H9 (cell line): ENCODE measurements at regions not wholly inside any gene's neighbourhood (a gene's known extent, or its start where the extent isn't known, plus 50 kb on each side); places are given as distances from the start of the nearest gene placed in this dataset.

Experiments used
- DNase-seq: peaks from one replicate; pipeline ENCODE4 v3.0.0-alpha.2; 2017
- H2AFZ ChIP-seq: one replicate; pipeline ENCODE4 v1.6.1; 2013; ENCODE audit warnings: mild to moderate bottlenecking, low read length, control low read depth, moderate library complexity
- H2AK5ac ChIP-seq: 2 replicates; pipeline ENCODE4 v1.6.1; 2013; ENCODE audit warnings: low read length, control low read depth, mixed read lengths; ENCODE audit not compliant: insufficient read length
- H2BK120ac ChIP-seq: one replicate; pipeline ENCODE4 v1.6.1; 2013; ENCODE audit warnings: low read depth, mild to moderate bottlenecking, low read length, control low read depth, inconsistent platforms; ENCODE audit not compliant: poor library complexity, severe bottlenecking
- H2BK12ac ChIP-seq: 2 replicates; pipeline ENCODE4 v1.6.1; 2013; ENCODE audit warnings: low read length, control low read depth, mixed read lengths, low read depth; ENCODE audit not compliant: insufficient read length
- H2BK15ac ChIP-seq: 2 replicates; pipeline ENCODE4 v1.6.1; 2013; ENCODE audit warnings: low read depth, low read length, control low read depth
- H2BK20ac ChIP-seq: one replicate; pipeline ENCODE4 v1.6.1; 2013; ENCODE audit warnings: low read depth, mild to moderate bottlenecking, low read length, control low read depth, inconsistent platforms; ENCODE audit not compliant: poor library complexity, severe bottlenecking
- H2BK5ac ChIP-seq: 2 replicates; pipeline ENCODE4 v1.6.1; 2013; ENCODE audit warnings: low read length, control low read depth, mixed read lengths; ENCODE audit not compliant: insufficient read length
- H3K14ac ChIP-seq: 2 replicates; pipeline ENCODE4 v1.6.1; 2013; ENCODE audit warnings: low read length, control low read depth; ENCODE audit not compliant: insufficient read depth
- H3K18ac ChIP-seq: 2 replicates; pipeline ENCODE4 v1.6.1; 2013; ENCODE audit warnings: low read depth, mild to moderate bottlenecking, mixed read lengths, low read length, control low read depth; ENCODE audit not compliant: insufficient read length
- H3K23ac ChIP-seq: 2 replicates; pipeline ENCODE4 v1.6.1; 2013; ENCODE audit warnings: low read length, control low read depth, mixed read lengths, low read depth; ENCODE audit not compliant: insufficient read length
- H3K23me2 ChIP-seq: 2 replicates; pipeline ENCODE4 v1.6.1; 2013; ENCODE audit warnings: low read depth, mild to moderate bottlenecking, mixed read lengths, low read length, control low read depth; ENCODE audit not compliant: insufficient read length, poor library complexity, severe bottlenecking
- H3K27ac ChIP-seq: 2 replicates; pipeline ENCODE4 v1.5.1; 2013; ENCODE audit warnings: low read length, control low read depth, mixed read lengths, low read depth; ENCODE audit not compliant: insufficient read length
- H3K27me3 ChIP-seq: 2 replicates; pipeline ENCODE4 v1.6.1; 2013; ENCODE audit warnings: low read length, control low read depth, inconsistent platforms; ENCODE audit not compliant: insufficient read depth
- H3K4ac ChIP-seq: 2 replicates; pipeline ENCODE4 v1.6.1; 2013; ENCODE audit warnings: low read depth, mild to moderate bottlenecking, control low read depth, inconsistent platforms, low read length, moderate library complexity
- H3K4me1 ChIP-seq: 2 replicates; pipeline ENCODE4 v1.6.1; 2013; ENCODE audit warnings: low read length, control low read depth, inconsistent platforms; ENCODE audit not compliant: insufficient read depth
- H3K4me2 ChIP-seq: 2 replicates; pipeline ENCODE4 v1.6.1; 2013; ENCODE audit warnings: low read length, control low read depth, mixed read lengths; ENCODE audit not compliant: insufficient read length, insufficient read depth
- H3K56ac ChIP-seq: 2 replicates; pipeline ENCODE4 v1.6.1; 2013; ENCODE audit warnings: low read depth, mild to moderate bottlenecking, mixed read lengths, low read length, control low read depth; ENCODE audit not compliant: insufficient read length
- H3K79me1 ChIP-seq: 2 replicates; pipeline ENCODE4 v1.6.1; 2013; ENCODE audit warnings: low read depth, mild to moderate bottlenecking, moderate library complexity, low read length, control low read depth, inconsistent platforms; ENCODE audit not compliant: insufficient read depth, poor library complexity, severe bottlenecking
- H3K79me2 ChIP-seq: 2 replicates; pipeline ENCODE4 v1.6.1; 2013; ENCODE audit warnings: low read length, control low read depth, inconsistent platforms; ENCODE audit not compliant: insufficient read depth
- H3K9ac ChIP-seq: 2 replicates; pipeline ENCODE4 v1.6.1; 2013; ENCODE audit warnings: low read length, control low read depth, mixed read lengths; ENCODE audit not compliant: insufficient read length; ENCODE audit errors: extremely low read depth
- H3K9me3 ChIP-seq: one replicate; pipeline ENCODE4 v1.6.1; 2013; ENCODE audit warnings: low read depth, low read length, inconsistent platforms; ENCODE audit not compliant: control insufficient read depth
- H3T11ph ChIP-seq: one replicate; pipeline ENCODE4 v1.6.1; 2013; ENCODE audit warnings: mild to moderate bottlenecking, low read length, control low read depth, inconsistent platforms
- H4K20me1 ChIP-seq: one replicate; pipeline ENCODE4 v1.6.1; 2013; ENCODE audit not compliant: control insufficient read depth, insufficient read length, insufficient read depth
- H4K5ac ChIP-seq: 2 replicates; pipeline ENCODE4 v1.6.1; 2013; ENCODE audit warnings: low read depth, mild to moderate bottlenecking, mixed read lengths, low read length, control low read depth; ENCODE audit not compliant: insufficient read length
- H4K8ac ChIP-seq: replicated peaks from 2 replicates; pipeline ENCODE4 v1.6.1; 2013; ENCODE audit warnings: low read length, control low read depth, mixed read lengths, low read depth; ENCODE audit not compliant: insufficient read length
- H4K91ac ChIP-seq: 2 replicates; pipeline ENCODE4 v1.6.1; 2013; ENCODE audit warnings: low read depth, mild to moderate bottlenecking, moderate library complexity, mixed read lengths, low read length, control low read depth; ENCODE audit not compliant: insufficient read length
- H3K27ac Mint-ChIP-seq, 3 experiments: 2 replicates in 2 of 3; 3 replicates in 1 of 3; pipeline ENCODE4 v1.8.0; 2020 to 2021; ENCODE audit warnings: mixed read lengths in 3 of 3, mild to moderate bottlenecking in 1 of 3, moderate library complexity in 1 of 3
- H3K27me3 Mint-ChIP-seq: 2 replicates; pipeline ENCODE4 v1.8.0; 2021; ENCODE audit warnings: low read depth, mild to moderate bottlenecking, moderate library complexity, mixed read lengths
- H3K36me3 Mint-ChIP-seq, 3 experiments: 2 replicates in 2 of 3; 3 replicates in 1 of 3; pipeline ENCODE4 v1.8.0; 2020 to 2021; ENCODE audit warnings: low read depth in 3 of 3, mixed read lengths in 3 of 3; ENCODE audit not compliant: insufficient read depth in 1 of 3
- H3K4me1 Mint-ChIP-seq, 2 experiments: 2 replicates each; pipeline ENCODE4 v1.8.0; 2020; ENCODE audit warnings: mixed read lengths in 2 of 2
- H3K4me3 Mint-ChIP-seq, 2 experiments: 2 replicates in 1 of 2; 3 replicates in 1 of 2; pipeline ENCODE4 v1.8.0; 2020 to 2021; ENCODE audit warnings: mild to moderate bottlenecking in 2 of 2, mixed read lengths in 2 of 2, moderate library complexity in 1 of 2
- H3K9me3 Mint-ChIP-seq, 2 experiments: 2 replicates in 1 of 2; 3 replicates in 1 of 2; pipeline ENCODE4 v1.8.0; 2020; ENCODE audit warnings: mild to moderate bottlenecking in 2 of 2, mixed read lengths in 2 of 2, moderate library complexity in 1 of 2
- CTCF ChIP-seq: fragments of 200-600 bp; sonication (generic); conservative IDR thresholded peaks from 3 replicates; pipeline ENCODE4 v1.8.0; 2021; ENCODE audit warnings: antibody characterized with exemption, mild to moderate bottlenecking
- WGBS: extraction: QIAGEN DNeasy Blood & Tissue Kit; methylation state at CpG from one replicate; pipeline ENCODE4 v1.1.7; 2013; ENCODE audit warnings: missing lambda C conversion rate, low lambda C conversion rate, mixed read lengths; ENCODE audit not compliant: insufficient read length; ENCODE audit errors: extremely low coverage; 5-methylcytosine and 5-hydroxymethylcytosine counted together

DNA sequence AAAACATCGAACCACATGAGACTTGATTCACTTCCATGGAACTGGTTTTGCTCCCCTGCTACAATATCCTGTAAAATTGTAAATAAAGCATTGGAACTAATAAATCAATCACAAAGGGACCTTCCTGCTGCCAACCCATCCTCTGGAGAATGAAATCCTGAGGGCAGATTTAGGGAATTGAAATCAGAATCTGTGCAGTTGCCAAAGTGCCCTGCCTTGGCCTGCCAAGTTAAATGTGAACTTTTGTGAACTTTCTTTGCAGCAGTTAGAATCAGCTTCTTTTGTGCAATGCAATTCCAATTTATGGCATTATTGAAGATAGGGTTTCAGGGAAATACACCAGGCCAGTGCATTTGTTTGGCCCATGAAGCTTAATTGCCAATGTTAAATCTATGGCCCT is 263.1 kb downstream of the PTTG2 start:
- DNase-seq: no peak
- no peak overlapping the region for H3T11ph ChIP-seq
- H3K23ac ChIP-seq: no peak overlapping the region
- no peak overlapping the region for H2BK5ac ChIP-seq
- no peak overlapping the region for H3K4ac ChIP-seq
- no peak overlapping the region for H4K5ac ChIP-seq
- no peak overlapping the region for H2BK15ac ChIP-seq
- no peaks in the 10 kb centered on the region for H3K27me3 ChIP-seq
- H3K4me2 ChIP-seq: no peak overlapping the region
- no peak overlapping the region for H3K27ac ChIP-seq
- H3K14ac ChIP-seq: no peak overlapping the region
- no peak overlapping the region for H2AFZ ChIP-seq
- Mint-ChIP-seq H3K4me3 (no peak overlapping the region), H3K27ac (no peak overlapping the region), H3K36me3 (no peaks in the 10 kb centered on the region), H3K9me3 (no peaks in the 10 kb centered on the region), H3K27me3 (no peaks in the 10 kb centered on the region; the same call in 1 of the 2 replicates), H3K4me1 (no peaks in the 10 kb centered on the region)
- no peaks in the 10 kb centered on the region for H4K20me1 ChIP-seq
- no peaks in the 10 kb centered on the region for H3K23me2 ChIP-seq
- no peak overlapping the region for H2BK20ac ChIP-seq
- no peak overlapping the region for H3K9ac ChIP-seq
- no peak overlapping the region for H4K91ac ChIP-seq
- H3K4me1 ChIP-seq: no peaks in the 10 kb centered on the region
- no peak overlapping the region for H2BK12ac ChIP-seq
- H2AK5ac ChIP-seq: no peak overlapping the region
- no CpG with 5 or more reads among the region's 1 CpG for WGBS
- no peaks in the 10 kb centered on the region for H3K79me2 ChIP-seq
- no peak overlapping the region for H2BK120ac ChIP-seq
- H3K18ac ChIP-seq: no peak overlapping the region
- no peaks in the 10 kb centered on the region for H3K9me3 ChIP-seq
- H3K56ac ChIP-seq: no peak overlapping the region
- H3K79me1 ChIP-seq: no peaks in the 10 kb centered on the region
- TF ChIP-seq CTCF: no peak
- H4K8ac ChIP-seq: no peak overlapping the region
